GM19372 (cell line): ENCODE measurements at regions not wholly inside any gene's neighbourhood (a gene's known extent, or its start where the extent isn't known, plus 50 kb on each side); places are given as distances from the start of the nearest gene placed in this dataset.
"Not testable (repeated sequence)": the region's sequence is repeated elsewhere in the genome, so short reads cannot be mapped to it uniquely, and the experiment has no call there.

Experiments
- ATAC-seq: cut with Tn5 transposase; IDR thresholded peaks from one replicate; pipeline ENCODE4 v1.9.1; 2021; ENCODE audit warnings: mild to moderate bottlenecking, low read depth, moderate library complexity; ENCODE audit not compliant: unreplicated experiment

- ATAC-seq, result no peak
Observed at GRCh38 chrX:115909017-115909416, 261.5 kb upstream of the AGTR2 start.

GRCh38 chrX:115911967-115912366 lies 258.6 kb upstream of the AGTR2 start:
- no peak for ATAC-seq

- peak; percentile 83 for ATAC-seq
Observed at GRCh38 chrX:115912372-115912897, 258.1 kb upstream of the AGTR2 start.

- ATAC-seq, result peak; percentile 48
Observed at GRCh38 chrX:115913575-115913974, 257.0 kb upstream of the AGTR2 start.

GRCh38 chrX:115915625-115916024 lies 254.9 kb upstream of the AGTR2 start:
- not testable (repeated sequence) for ATAC-seq

GRCh38 chrX:115929480-115929879 lies 241.1 kb upstream of the AGTR2 start:
- no peak for ATAC-seq

- ATAC-seq, result no peak
Observed at GRCh38 chrX:115936008-115936407, 234.5 kb upstream of the AGTR2 start.

GRCh38 chrX:115939070-115939469 lies 231.5 kb upstream of the AGTR2 start:
- peak; percentile 63 for ATAC-seq

- ATAC-seq, result no peak
Observed at GRCh38 chrX:115939636-115940160, 230.8 kb upstream of the AGTR2 start.

- no peak for ATAC-seq
Observed at GRCh38 chrX:115940348-115940747, 230.2 kb upstream of the AGTR2 start.

GRCh38 chrX:115940888-115941332 lies 229.6 kb upstream of the AGTR2 start:
- no peak for ATAC-seq

GRCh38 chrX:115941388-115941787 lies 229.2 kb upstream of the AGTR2 start:
- no peak for ATAC-seq

GRCh38 chrX:115946059-115946458 lies 224.5 kb upstream of the AGTR2 start:
- ATAC-seq, result no peak

GRCh38 chrX:115948018-115948923 lies 222.3 kb upstream of the AGTR2 start:
- ATAC-seq, result no peak

GRCh38 chrX:115949900-115950822 lies 220.4 kb upstream of the AGTR2 start:
- no peak for ATAC-seq

- ATAC-seq, result no peak
Observed at GRCh38 chrX:115952417-115953092, 218.0 kb upstream of the AGTR2 start.

GRCh38 chrX:115957862-115958490 lies 212.6 kb upstream of the AGTR2 start:
- ATAC-seq, result no peak

GRCh38 chrX:115958687-115959359 lies 211.7 kb upstream of the AGTR2 start:
- ATAC-seq, result no peak

- ATAC-seq, result no peak
Observed at GRCh38 chrX:115960440-115961084, 210.0 kb upstream of the AGTR2 start.
